Mammary epithelial cell (primary cell): ENCODE measurements at regions not wholly inside any gene's neighbourhood (a gene's known extent, or its start where the extent isn't known, plus 50 kb on each side); places are given as distances from the start of the nearest gene placed in this dataset.

ENCODE experiments used
- EZH2 ChIP-seq: IDR thresholded peaks from 2 replicates; pipeline ENCODE4 v1.6.1; 2012; ENCODE audit warnings: low read length, inconsistent platforms, borderline replicate concordance
- TF ChIP-seq, protein P1 (sequence below), 2 donors: IDR thresholded peaks in 1 of 2; conservative IDR thresholded peaks in 1 of 2; 2 replicates each; pipeline ENCODE4 v1.5.1; 2011 to 2012; ENCODE audit warnings: inconsistent platforms in 2 of 2, low read length in 2 of 2, mild to moderate bottlenecking in 2 of 2, control low read depth in 1 of 2, low read depth in 1 of 2; ENCODE audit not compliant: insufficient read depth in 1 of 2; ENCODE audit errors: extremely low read depth in 1 of 2

DNA sequence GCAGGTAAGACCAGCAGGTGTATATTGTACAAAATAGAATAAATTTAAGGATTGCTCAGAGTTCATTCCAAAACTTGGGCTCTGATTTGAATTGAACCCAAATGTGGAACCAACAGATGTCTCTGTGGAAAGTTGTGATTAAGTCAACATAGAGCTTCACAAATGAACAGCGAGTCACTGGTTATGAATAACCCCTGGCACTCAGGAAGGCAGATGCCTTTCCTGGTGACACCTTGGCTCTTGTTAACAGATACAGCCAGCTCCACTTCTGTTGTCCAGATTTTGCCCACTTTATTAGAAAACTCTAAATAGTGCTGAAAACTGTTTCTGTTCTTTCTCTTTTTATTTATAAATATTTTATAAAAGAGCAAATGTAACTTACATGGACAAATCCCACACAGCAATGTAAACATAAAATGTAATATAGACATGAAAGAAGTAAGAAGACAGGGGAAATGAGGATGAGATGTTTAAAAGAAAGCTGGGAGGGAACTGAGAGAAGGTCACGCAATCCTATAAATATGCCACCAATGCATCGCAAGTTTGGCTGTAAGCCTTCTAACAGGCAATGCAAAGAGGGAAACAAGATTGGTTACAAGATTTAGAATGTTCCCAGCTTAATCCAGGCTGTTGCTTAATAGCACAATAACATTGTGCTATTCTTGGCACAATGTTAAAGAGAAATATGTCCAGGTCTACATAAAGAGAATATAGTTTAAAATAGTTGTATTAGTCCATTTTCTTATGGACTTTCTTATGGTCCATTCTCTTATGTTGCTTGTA is 495.5 kb downstream of the TAFA4 start:
- TF ChIP-seq, protein P1, sequence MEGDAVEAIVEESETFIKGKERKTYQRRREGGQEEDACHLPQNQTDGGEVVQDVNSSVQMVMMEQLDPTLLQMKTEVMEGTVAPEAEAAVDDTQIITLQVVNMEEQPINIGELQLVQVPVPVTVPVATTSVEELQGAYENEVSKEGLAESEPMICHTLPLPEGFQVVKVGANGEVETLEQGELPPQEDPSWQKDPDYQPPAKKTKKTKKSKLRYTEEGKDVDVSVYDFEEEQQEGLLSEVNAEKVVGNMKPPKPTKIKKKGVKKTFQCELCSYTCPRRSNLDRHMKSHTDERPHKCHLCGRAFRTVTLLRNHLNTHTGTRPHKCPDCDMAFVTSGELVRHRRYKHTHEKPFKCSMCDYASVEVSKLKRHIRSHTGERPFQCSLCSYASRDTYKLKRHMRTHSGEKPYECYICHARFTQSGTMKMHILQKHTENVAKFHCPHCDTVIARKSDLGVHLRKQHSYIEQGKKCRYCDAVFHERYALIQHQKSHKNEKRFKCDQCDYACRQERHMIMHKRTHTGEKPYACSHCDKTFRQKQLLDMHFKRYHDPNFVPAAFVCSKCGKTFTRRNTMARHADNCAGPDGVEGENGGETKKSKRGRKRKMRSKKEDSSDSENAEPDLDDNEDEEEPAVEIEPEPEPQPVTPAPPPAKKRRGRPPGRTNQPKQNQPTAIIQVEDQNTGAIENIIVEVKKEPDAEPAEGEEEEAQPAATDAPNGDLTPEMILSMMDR (conservative IDR thresholded peaks at IDR 0.05 in 1 of 2, IDR thresholded peaks at IDR 0.05 in 1 of 2; ENCODE audit: extremely low read depth in 1 of 2, insufficient read depth in 1 of 2, low read depth in 1 of 2, low read length in 2 of 2): no peak
- no peak for TF ChIP-seq EZH2
